ENCODE measurements at regions not wholly inside any gene's neighbourhood (a gene's known extent, or its start where the extent isn't known, plus 50 kb on each side); places are given as distances from the start of the nearest gene placed in this dataset.

DNA sequence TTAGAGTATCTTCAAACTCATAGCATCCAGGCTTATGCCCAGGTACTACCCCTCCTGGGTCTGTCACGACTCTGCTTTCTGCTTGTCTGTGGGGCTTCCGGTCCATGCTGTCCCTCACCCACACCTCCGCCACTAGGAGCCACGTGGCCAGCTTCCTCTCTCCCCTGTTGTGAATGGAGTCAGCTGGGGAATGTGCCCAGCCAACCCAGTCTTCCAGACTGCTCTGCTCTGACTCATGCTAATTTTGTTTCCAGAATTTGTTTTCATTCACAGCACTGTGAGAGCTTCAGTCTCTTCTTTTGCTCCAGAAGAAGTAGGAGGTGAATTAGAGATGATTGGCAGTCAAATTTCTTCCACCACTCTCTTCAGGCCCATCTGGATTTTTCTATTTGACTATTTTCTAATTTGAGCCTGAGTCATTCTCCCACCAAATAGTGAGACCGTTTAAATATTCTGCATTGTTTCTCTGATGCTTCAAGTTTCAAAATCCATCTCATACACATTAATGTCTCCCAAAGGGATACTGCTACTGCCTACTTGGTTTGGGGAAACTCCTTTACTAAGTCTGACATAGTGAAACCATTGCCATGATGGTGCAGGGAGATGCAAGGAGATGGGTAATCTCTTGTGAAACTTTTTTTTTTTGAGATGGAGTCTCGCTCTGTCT, 424.1 kb upstream of the KIF2A start:
- TF ChIP-seq, protein P1, sequence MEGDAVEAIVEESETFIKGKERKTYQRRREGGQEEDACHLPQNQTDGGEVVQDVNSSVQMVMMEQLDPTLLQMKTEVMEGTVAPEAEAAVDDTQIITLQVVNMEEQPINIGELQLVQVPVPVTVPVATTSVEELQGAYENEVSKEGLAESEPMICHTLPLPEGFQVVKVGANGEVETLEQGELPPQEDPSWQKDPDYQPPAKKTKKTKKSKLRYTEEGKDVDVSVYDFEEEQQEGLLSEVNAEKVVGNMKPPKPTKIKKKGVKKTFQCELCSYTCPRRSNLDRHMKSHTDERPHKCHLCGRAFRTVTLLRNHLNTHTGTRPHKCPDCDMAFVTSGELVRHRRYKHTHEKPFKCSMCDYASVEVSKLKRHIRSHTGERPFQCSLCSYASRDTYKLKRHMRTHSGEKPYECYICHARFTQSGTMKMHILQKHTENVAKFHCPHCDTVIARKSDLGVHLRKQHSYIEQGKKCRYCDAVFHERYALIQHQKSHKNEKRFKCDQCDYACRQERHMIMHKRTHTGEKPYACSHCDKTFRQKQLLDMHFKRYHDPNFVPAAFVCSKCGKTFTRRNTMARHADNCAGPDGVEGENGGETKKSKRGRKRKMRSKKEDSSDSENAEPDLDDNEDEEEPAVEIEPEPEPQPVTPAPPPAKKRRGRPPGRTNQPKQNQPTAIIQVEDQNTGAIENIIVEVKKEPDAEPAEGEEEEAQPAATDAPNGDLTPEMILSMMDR (IDR thresholded peaks at IDR 0.05 in 4 of 5, conservative IDR thresholded peaks at IDR 0.05 in 1 of 5): no peak
- no peak for TF ChIP-seq POLR2A (IDR thresholded peaks at IDR 0.05)

Data from gastrocnemius medialis (tissue), 4 donors.